ENCODE measurements at regions not wholly inside any gene's neighbourhood (a gene's known extent, or its start where the extent isn't known, plus 50 kb on each side); places are given as distances from the start of the nearest gene placed in this dataset.
"Not testable (repeated sequence)": the region's sequence is repeated elsewhere in the genome, so short reads cannot be mapped to it uniquely, and the experiment has no call there.

GRCh38 chr5:67805666-67806348 is 409.7 kb upstream of the PIK3R1 start:
- DNase-seq: no peak

GRCh38 chr5:67802766-67803165 is 412.8 kb upstream of the PIK3R1 start:
- DNase-seq: no peak

GRCh38 chr5:67799732-67800234 is 415.8 kb upstream of the PIK3R1 start:
- no peak for DNase-seq

GRCh38 chr5:67798470-67798869 is 417.1 kb upstream of the PIK3R1 start:
- DNase-seq: not testable (repeated sequence)

- no peak for DNase-seq
Measured at GRCh38 chr5:67795781-67796477, 419.6 kb upstream of the PIK3R1 start.

- no peak for DNase-seq
Measured at GRCh38 chr5:67793966-67794365, 421.6 kb upstream of the PIK3R1 start.

- no peak for DNase-seq
Measured at GRCh38 chr5:67793418-67793817, 422.1 kb upstream of the PIK3R1 start.

- DNase-seq: no peak
Measured at GRCh38 chr5:67792891-67793290, 422.7 kb upstream of the PIK3R1 start.

GRCh38 chr5:67790390-67790789 is 425.2 kb upstream of the PIK3R1 start:
- no peak for DNase-seq

- DNase-seq: peak; percentile 41
Measured at GRCh38 chr5:67779893-67780623, 435.5 kb upstream of the PIK3R1 start.

- no peak for DNase-seq
Measured at GRCh38 chr5:67774786-67775185, 440.8 kb upstream of the PIK3R1 start.

GRCh38 chr5:67774267-67774552 is 441.3 kb upstream of the PIK3R1 start:
- DNase-seq: no peak

GRCh38 chr5:67773411-67774266 is 441.9 kb upstream of the PIK3R1 start:
- DNase-seq: no peak

GRCh38 chr5:67771791-67772190 is 443.8 kb upstream of the PIK3R1 start:
- DNase-seq: no peak

- no peak for DNase-seq
Measured at GRCh38 chr5:67771221-67771620, 444.3 kb upstream of the PIK3R1 start.

- no peak for DNase-seq
Measured at GRCh38 chr5:67770431-67771025, 445.0 kb upstream of the PIK3R1 start.

GRCh38 chr5:67765697-67766096 is 449.9 kb upstream of the PIK3R1 start:
- DNase-seq: no peak

- DNase-seq: not testable (repeated sequence)
Measured at GRCh38 chr5:67757771-67758170, 457.8 kb upstream of the PIK3R1 start.

- no peak for DNase-seq
Measured at GRCh38 chr5:67752357-67752708, 463.2 kb upstream of the PIK3R1 start.

- DNase-seq: no peak
Measured at GRCh38 chr5:67748165-67748690, 467.3 kb upstream of the PIK3R1 start.

- DNase-seq: no peak
Measured at GRCh38 chr5:67747096-67747495, 468.5 kb upstream of the PIK3R1 start.

GRCh38 chr5:67746608-67747007 is 468.9 kb upstream of the PIK3R1 start:
- DNase-seq: not testable (repeated sequence)
